GM10266 (cell line): ENCODE measurements at regions not wholly inside any gene's neighbourhood (a gene's known extent, or its start where the extent isn't known, plus 50 kb on each side); places are given as distances from the start of the nearest gene placed in this dataset.
"Not testable (repeated sequence)": the region's sequence is repeated elsewhere in the genome, so short reads cannot be mapped to it uniquely, and the experiment has no call there.

Experiments
- DNase-seq: peaks from one replicate; pipeline ENCODE4 v3.0.0; 2012; ENCODE audit errors: extremely low spot score
- CTCF ChIP-seq: IDR thresholded peaks from 2 replicates; pipeline ENCODE4 v1.5.1; 2012; ENCODE audit warnings: mild to moderate bottlenecking, low read depth; ENCODE audit not compliant: control insufficient read depth, insufficient read depth; ENCODE audit errors: missing control alignments

GRCh38 chr5:120934031-120934430 lies 469.9 kb downstream of the PRR16 start:
- no peak for DNase-seq
- no peak for TF ChIP-seq CTCF

- no peak for TF ChIP-seq CTCF
Observed at GRCh38 chr5:120936652-120937051, 472.6 kb downstream of the PRR16 start.

GRCh38 chr5:120938604-120939003 lies 474.5 kb downstream of the PRR16 start:
- TF ChIP-seq CTCF, result no peak
- DNase-seq, result no peak

More at GRCh38 chr5:120936652-120937051, 472.6 kb downstream of the PRR16 start:
- DNase-seq, result no peak

- no peak for DNase-seq
- TF ChIP-seq CTCF, result no peak
Observed at GRCh38 chr5:120942596-120943350, 478.7 kb downstream of the PRR16 start.

- DNase-seq, result not testable (repeated sequence)
Observed at GRCh38 chr5:120949596-120949995, 485.5 kb downstream of the PRR16 start.

- not testable (repeated sequence) for DNase-seq
Observed at GRCh38 chr5:120953445-120953844, 489.3 kb downstream of the PRR16 start.

- DNase-seq, result no peak
Observed at GRCh38 chr5:120954255-120954654, 490.2 kb downstream of the PRR16 start.

GRCh38 chr5:120955795-120956194 lies 491.7 kb downstream of the PRR16 start:
- no peak for DNase-seq
- TF ChIP-seq CTCF, result no peak

More at GRCh38 chr5:120954255-120954654, 490.2 kb downstream of the PRR16 start:
- no peak for TF ChIP-seq CTCF
